HL-60 (cell line): ENCODE measurements at regions not wholly inside any gene's neighbourhood (a gene's known extent, or its start where the extent isn't known, plus 50 kb on each side); places are given as distances from the start of the nearest gene placed in this dataset.

Experiments used
- DNase-seq, 2 experiments: peaks; one replicate each; pipeline ENCODE4 v3.0.0-alpha.2; 2010 to 2020; ENCODE audit warnings: low read depth in 1 of 2, low spot score in 1 of 2
- H3K27ac ChIP-seq: fragments of 250-450 bp; sonication (Bioruptor Pico); replicated peaks from 2 replicates; pipeline ENCODE4 v1.5.1; 2020; ENCODE audit warnings: mild to moderate bottlenecking, moderate library complexity
- H3K27me3 ChIP-seq: fragments of 250-450 bp; sonication (Bioruptor Pico); 2 replicates; pipeline ENCODE4 v1.5.1; 2021; ENCODE audit warnings: mild to moderate bottlenecking, moderate library complexity; ENCODE audit not compliant: insufficient read depth, poor library complexity, severe bottlenecking
- H3K4me3 ChIP-seq: replicated peaks from 2 replicates; pipeline ENCODE4 v1.5.1; 2011; ENCODE audit warnings: mild to moderate bottlenecking, control low read depth, low read length; ENCODE audit not compliant: insufficient read depth
- CTCF ChIP-seq: IDR thresholded peaks from one replicate; pipeline ENCODE4 v1.5.1; 2011; ENCODE audit warnings: low read length, control low read depth, inconsistent platforms; ENCODE audit not compliant: insufficient read depth
- GABPA ChIP-seq: IDR thresholded peaks from 2 replicates; pipeline ENCODE4 v1.6.1; 2012; ENCODE audit warnings: low read depth
- POLR2AphosphoS5 ChIP-seq: IDR thresholded peaks from 2 replicates; pipeline ENCODE4 v1.6.1; 2012; ENCODE audit warnings: low read depth
- REST ChIP-seq: IDR thresholded peaks from 2 replicates; pipeline ENCODE4 v1.6.1; 2012; ENCODE audit warnings: low read depth; ENCODE audit not compliant: insufficient replicate concordance
- SPI1 ChIP-seq: IDR thresholded peaks from 2 replicates; pipeline ENCODE4 v1.6.1; 2012; ENCODE audit warnings: low read depth, mild to moderate bottlenecking, borderline replicate concordance

- H3K27me3 ChIP-seq = no peaks in the 10 kb centered on the region
- no peak for DNase-seq
- H3K4me3 ChIP-seq = no peak overlapping the region
- H3K27ac ChIP-seq = no peak overlapping the region
- TF ChIP-seq GABPA = no peak
Measured at GRCh38 chr4:14465507-14465906, 536.8 kb upstream of the CPEB2 start.

- Histone ChIP-seq H3K27me3 (no peaks in the 10 kb centered on the region), H3K27ac (no peak overlapping the region), H3K4me3 (no peak overlapping the region)
- no peak for DNase-seq
- no peak for TF ChIP-seq SPI1
- no peak for TF ChIP-seq REST
- no peak for TF ChIP-seq CTCF
- no peak for TF ChIP-seq GABPA
- no peak for TF ChIP-seq POLR2AphosphoS5
Measured at GRCh38 chr4:14478504-14478903, 523.8 kb upstream of the CPEB2 start.

GRCh38 chr4:14496408-14496807 lies 505.9 kb upstream of the CPEB2 start:
- Histone ChIP-seq H3K27ac (no peak overlapping the region), H3K27me3 (no peaks in the 10 kb centered on the region), H3K4me3 (no peak overlapping the region)
- TF ChIP-seq REST = no peak
- no peak for DNase-seq

GRCh38 chr4:14496969-14497368 lies 505.3 kb upstream of the CPEB2 start:
- Histone ChIP-seq H3K4me3 (no peak overlapping the region), H3K27ac (no peak overlapping the region), H3K27me3 (no peaks in the 10 kb centered on the region)
- no peak for DNase-seq
- TF ChIP-seq GABPA (no peak), POLR2AphosphoS5 (no peak), CTCF (no peak), SPI1 (no peak), REST (no peak)
